Adrenal gland (tissue), 5 donors: ENCODE measurements at regions not wholly inside any gene's neighbourhood (a gene's known extent, or its start where the extent isn't known, plus 50 kb on each side); places are given as distances from the start of the nearest gene placed in this dataset.
A peak's percentile ranks its signal among the peaks of the same experiment; 100 is the strongest.

Experiments used
- POLR2A ChIP-seq, 2 donors: fragments of 450-650 bp; IDR thresholded peaks; one replicate each; pipeline ENCODE4 v1.6.1; 2017; ENCODE audit warnings: antibody characterized with exemption in 2 of 2, mild to moderate bottlenecking in 2 of 2, moderate library complexity in 1 of 2
- TF ChIP-seq, protein P1 (sequence below), 6 experiments: fragments of 450-650 bp in 4 of 6; fragments of 200-600 bp in 2 of 6; sonication (generic) in 1 of 6; IDR thresholded peaks; 1 replicate in 5 of 6; 2 replicates in 1 of 6; pipeline versions ENCODE4 v1.5.1 to v1.8.0; 2016 to 2021; ENCODE audit warnings: antibody characterized with exemption in 6 of 6, mild to moderate bottlenecking in 2 of 6, moderate library complexity in 1 of 6
- donor health status: DM: no; HTN: no; CAD: no.

DNA sequence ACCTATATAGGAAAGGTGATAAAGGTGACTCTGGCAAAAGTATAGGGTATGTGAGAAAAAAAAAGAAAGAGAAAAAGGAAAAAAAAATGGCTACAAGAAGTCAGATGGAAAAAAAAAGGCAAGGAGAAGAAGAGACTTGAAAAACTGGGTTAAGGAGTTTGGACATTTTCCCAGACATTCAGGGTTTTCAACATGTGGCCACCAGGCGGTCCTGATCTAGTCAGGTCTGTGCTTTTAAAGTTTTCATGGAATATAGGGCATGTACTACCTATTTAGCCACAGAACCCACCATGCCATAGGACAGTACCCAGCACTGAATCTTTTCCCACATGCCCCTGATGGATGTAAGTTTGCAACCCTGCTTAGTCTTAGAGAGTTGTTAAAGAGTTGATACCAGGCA is 433.7 kb downstream of the MAFB start:
- TF ChIP-seq, protein P1, sequence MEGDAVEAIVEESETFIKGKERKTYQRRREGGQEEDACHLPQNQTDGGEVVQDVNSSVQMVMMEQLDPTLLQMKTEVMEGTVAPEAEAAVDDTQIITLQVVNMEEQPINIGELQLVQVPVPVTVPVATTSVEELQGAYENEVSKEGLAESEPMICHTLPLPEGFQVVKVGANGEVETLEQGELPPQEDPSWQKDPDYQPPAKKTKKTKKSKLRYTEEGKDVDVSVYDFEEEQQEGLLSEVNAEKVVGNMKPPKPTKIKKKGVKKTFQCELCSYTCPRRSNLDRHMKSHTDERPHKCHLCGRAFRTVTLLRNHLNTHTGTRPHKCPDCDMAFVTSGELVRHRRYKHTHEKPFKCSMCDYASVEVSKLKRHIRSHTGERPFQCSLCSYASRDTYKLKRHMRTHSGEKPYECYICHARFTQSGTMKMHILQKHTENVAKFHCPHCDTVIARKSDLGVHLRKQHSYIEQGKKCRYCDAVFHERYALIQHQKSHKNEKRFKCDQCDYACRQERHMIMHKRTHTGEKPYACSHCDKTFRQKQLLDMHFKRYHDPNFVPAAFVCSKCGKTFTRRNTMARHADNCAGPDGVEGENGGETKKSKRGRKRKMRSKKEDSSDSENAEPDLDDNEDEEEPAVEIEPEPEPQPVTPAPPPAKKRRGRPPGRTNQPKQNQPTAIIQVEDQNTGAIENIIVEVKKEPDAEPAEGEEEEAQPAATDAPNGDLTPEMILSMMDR (IDR thresholded peaks at IDR 0.05) = peak in 3 of 6 experiments; percentile 21 to 28 (median 26)
- TF ChIP-seq POLR2A (IDR thresholded peaks at IDR 0.05) = no peak
